ENCODE measurements at regions not wholly inside any gene's neighbourhood (a gene's known extent, or its start where the extent isn't known, plus 50 kb on each side); places are given as distances from the start of the nearest gene placed in this dataset.

DNA sequence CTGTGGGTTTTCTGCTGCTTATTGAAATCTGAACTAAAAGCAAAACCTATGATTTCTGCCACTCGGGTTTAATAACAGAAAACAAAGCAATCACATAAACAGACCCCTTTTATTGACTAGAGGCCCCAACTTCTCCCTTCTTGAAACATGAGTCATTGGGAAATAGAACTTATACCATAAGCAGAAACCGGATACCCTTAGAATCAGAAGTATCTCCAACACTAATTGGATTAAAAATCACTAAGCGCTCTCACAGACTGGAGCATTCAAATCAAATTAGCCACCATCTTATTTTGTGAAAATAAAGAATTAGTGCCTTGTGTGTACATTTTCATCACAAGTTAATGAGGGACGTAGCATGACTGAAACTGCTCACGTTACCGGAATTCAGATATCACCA is 206.9 kb downstream of the WDR11 start:
- TF ChIP-seq, protein P1, sequence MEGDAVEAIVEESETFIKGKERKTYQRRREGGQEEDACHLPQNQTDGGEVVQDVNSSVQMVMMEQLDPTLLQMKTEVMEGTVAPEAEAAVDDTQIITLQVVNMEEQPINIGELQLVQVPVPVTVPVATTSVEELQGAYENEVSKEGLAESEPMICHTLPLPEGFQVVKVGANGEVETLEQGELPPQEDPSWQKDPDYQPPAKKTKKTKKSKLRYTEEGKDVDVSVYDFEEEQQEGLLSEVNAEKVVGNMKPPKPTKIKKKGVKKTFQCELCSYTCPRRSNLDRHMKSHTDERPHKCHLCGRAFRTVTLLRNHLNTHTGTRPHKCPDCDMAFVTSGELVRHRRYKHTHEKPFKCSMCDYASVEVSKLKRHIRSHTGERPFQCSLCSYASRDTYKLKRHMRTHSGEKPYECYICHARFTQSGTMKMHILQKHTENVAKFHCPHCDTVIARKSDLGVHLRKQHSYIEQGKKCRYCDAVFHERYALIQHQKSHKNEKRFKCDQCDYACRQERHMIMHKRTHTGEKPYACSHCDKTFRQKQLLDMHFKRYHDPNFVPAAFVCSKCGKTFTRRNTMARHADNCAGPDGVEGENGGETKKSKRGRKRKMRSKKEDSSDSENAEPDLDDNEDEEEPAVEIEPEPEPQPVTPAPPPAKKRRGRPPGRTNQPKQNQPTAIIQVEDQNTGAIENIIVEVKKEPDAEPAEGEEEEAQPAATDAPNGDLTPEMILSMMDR (IDR thresholded peaks at IDR 0.05): no peak
- TF ChIP-seq POLR2A (IDR thresholded peaks at IDR 0.05) (no peak), POLR2AphosphoS5 (IDR thresholded peaks at IDR 0.05) (no peak), EP300 (IDR thresholded peaks at IDR 0.05) (no peak)

Data from stomach (tissue), 4 donors.